ENCODE measurements at regions not wholly inside any gene's neighbourhood (a gene's known extent, or its start where the extent isn't known, plus 50 kb on each side); places are given as distances from the start of the nearest gene placed in this dataset.

DNA sequence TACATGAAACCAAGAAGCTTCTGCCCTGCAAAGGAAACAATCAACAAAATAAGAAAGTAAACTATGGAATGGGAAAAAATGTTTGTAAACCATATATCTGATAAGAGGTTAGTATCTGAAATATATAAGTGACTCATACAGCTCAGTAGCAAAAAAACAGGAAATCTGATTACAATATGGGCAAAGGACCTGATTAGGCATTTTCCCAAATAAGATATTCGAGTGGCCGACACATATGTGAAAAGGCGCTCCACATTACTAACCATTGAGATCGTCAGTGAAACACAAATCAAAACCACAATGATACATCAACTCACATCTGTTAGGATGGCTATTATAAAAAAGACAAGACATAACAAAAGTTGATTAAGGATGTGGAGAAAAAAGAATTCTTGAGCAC lies 2818.6 kb upstream of the PCDH20 start:
- Mint-ChIP-seq H3K4me1 (no peaks in the 10 kb centered on the region), H3K4me3 (no peak overlapping the region), H3K27me3 (ENCODE audit: insufficient read depth, low read depth, poor library complexity) (no peaks in the 10 kb centered on the region), H3K36me3 (ENCODE audit: low read depth) (no peaks in the 10 kb centered on the region), H3K9me3 (peaks cover 4% of the 10 kb centered on the region; the same call in 1 of the 3 replicates), H3K27ac (no peak overlapping the region)
- H3K9me2 ChIP-seq (ENCODE audit: insufficient read depth), result no peaks in the 10 kb centered on the region
- no peak overlapping the region for H3K4me3 ChIP-seq
- TF ChIP-seq, protein P1, sequence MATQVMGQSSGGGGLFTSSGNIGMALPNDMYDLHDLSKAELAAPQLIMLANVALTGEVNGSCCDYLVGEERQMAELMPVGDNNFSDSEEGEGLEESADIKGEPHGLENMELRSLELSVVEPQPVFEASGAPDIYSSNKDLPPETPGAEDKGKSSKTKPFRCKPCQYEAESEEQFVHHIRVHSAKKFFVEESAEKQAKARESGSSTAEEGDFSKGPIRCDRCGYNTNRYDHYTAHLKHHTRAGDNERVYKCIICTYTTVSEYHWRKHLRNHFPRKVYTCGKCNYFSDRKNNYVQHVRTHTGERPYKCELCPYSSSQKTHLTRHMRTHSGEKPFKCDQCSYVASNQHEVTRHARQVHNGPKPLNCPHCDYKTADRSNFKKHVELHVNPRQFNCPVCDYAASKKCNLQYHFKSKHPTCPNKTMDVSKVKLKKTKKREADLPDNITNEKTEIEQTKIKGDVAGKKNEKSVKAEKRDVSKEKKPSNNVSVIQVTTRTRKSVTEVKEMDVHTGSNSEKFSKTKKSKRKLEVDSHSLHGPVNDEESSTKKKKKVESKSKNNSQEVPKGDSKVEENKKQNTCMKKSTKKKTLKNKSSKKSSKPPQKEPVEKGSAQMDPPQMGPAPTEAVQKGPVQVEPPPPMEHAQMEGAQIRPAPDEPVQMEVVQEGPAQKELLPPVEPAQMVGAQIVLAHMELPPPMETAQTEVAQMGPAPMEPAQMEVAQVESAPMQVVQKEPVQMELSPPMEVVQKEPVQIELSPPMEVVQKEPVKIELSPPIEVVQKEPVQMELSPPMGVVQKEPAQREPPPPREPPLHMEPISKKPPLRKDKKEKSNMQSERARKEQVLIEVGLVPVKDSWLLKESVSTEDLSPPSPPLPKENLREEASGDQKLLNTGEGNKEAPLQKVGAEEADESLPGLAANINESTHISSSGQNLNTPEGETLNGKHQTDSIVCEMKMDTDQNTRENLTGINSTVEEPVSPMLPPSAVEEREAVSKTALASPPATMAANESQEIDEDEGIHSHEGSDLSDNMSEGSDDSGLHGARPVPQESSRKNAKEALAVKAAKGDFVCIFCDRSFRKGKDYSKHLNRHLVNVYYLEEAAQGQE (IDR thresholded peaks at IDR 0.05; ENCODE audit: unreplicated experiment), result no peak
- TF ChIP-seq CREB1 (CRISPR knock-in tag; IDR thresholded peaks at IDR 0.05; ENCODE audit: low read depth), result no peak
- no peak for TF ChIP-seq NANOG (IDR thresholded peaks at IDR 0.05; ENCODE audit: borderline replicate concordance)
- TF ChIP-seq, protein P2, sequence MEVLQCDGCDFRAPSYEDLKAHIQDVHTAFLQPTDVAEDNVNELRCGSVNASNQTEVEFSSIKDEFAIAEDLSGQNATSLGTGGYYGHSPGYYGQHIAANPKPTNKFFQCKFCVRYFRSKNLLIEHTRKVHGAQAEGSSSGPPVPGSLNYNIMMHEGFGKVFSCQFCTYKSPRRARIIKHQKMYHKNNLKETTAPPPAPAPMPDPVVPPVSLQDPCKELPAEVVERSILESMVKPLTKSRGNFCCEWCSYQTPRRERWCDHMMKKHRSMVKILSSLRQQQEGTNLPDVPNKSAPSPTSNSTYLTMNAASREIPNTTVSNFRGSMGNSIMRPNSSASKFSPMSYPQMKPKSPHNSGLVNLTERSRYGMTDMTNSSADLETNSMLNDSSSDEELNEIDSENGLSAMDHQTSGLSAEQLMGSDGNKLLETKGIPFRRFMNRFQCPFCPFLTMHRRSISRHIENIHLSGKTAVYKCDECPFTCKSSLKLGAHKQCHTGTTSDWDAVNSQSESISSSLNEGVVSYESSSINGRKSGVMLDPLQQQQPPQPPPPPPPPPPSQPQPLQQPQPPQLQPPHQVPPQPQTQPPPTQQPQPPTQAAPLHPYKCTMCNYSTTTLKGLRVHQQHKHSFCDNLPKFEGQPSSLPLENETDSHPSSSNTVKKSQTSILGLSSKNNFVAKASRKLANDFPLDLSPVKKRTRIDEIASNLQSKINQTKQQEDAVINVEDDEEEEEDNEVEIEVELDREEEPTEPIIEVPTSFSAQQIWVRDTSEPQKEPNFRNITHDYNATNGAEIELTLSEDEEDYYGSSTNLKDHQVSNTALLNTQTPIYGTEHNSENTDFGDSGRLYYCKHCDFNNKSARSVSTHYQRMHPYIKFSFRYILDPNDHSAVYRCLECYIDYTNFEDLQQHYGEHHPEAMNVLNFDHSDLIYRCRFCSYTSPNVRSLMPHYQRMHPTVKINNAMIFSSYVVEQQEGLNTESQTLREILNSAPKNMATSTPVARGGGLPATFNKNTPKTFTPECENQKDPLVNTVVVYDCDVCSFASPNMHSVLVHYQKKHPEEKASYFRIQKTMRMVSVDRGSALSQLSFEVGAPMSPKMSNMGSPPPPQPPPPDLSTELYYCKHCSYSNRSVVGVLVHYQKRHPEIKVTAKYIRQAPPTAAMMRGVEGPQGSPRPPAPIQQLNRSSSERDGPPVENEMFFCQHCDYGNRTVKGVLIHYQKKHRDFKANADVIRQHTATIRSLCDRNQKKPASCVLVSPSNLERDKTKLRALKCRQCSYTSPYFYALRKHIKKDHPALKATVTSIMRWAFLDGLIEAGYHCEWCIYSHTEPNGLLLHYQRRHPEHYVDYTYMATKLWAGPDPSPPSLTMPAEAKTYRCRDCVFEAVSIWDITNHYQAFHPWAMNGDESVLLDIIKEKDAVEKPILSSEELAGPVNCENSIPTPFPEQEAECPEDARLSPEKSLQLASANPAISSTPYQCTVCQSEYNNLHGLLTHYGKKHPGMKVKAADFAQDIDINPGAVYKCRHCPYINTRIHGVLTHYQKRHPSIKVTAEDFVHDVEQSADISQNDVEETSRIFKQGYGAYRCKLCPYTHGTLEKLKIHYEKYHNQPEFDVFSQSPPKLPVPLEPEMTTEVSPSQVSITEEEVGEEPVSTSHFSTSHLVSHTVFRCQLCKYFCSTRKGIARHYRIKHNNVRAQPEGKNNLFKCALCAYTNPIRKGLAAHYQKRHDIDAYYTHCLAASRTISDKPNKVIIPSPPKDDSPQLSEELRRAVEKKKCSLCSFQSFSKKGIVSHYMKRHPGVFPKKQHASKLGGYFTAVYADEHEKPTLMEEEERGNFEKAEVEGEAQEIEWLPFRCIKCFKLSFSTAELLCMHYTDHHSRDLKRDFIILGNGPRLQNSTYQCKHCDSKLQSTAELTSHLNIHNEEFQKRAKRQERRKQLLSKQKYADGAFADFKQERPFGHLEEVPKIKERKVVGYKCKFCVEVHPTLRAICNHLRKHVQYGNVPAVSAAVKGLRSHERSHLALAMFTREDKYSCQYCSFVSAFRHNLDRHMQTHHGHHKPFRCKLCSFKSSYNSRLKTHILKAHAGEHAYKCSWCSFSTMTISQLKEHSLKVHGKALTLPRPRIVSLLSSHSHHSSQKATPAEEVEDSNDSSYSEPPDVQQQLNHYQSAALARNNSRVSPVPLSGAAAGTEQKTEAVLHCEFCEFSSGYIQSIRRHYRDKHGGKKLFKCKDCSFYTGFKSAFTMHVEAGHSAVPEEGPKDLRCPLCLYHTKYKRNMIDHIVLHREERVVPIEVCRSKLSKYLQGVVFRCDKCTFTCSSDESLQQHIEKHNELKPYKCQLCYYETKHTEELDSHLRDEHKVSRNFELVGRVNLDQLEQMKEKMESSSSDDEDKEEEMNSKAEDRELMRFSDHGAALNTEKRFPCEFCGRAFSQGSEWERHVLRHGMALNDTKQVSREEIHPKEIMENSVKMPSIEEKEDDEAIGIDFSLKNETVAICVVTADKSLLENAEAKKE (CRISPR knock-in tag; IDR thresholded peaks at IDR 0.05), result no peak
- TF ChIP-seq, protein P3, sequence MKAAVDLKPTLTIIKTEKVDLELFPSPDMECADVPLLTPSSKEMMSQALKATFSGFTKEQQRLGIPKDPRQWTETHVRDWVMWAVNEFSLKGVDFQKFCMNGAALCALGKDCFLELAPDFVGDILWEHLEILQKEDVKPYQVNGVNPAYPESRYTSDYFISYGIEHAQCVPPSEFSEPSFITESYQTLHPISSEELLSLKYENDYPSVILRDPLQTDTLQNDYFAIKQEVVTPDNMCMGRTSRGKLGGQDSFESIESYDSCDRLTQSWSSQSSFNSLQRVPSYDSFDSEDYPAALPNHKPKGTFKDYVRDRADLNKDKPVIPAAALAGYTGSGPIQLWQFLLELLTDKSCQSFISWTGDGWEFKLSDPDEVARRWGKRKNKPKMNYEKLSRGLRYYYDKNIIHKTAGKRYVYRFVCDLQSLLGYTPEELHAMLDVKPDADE (IDR thresholded peaks at IDR 0.05), result no peak
- no peak for TF ChIP-seq ZNF114 (CRISPR knock-in tag; IDR thresholded peaks at IDR 0.05)
- no peak for TF ChIP-seq POLR2AphosphoS5 (IDR thresholded peaks at IDR 0.05; ENCODE audit: low read depth)
- TF ChIP-seq, protein P4, sequence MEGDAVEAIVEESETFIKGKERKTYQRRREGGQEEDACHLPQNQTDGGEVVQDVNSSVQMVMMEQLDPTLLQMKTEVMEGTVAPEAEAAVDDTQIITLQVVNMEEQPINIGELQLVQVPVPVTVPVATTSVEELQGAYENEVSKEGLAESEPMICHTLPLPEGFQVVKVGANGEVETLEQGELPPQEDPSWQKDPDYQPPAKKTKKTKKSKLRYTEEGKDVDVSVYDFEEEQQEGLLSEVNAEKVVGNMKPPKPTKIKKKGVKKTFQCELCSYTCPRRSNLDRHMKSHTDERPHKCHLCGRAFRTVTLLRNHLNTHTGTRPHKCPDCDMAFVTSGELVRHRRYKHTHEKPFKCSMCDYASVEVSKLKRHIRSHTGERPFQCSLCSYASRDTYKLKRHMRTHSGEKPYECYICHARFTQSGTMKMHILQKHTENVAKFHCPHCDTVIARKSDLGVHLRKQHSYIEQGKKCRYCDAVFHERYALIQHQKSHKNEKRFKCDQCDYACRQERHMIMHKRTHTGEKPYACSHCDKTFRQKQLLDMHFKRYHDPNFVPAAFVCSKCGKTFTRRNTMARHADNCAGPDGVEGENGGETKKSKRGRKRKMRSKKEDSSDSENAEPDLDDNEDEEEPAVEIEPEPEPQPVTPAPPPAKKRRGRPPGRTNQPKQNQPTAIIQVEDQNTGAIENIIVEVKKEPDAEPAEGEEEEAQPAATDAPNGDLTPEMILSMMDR (conservative IDR thresholded peaks at IDR 0.05; ENCODE audit: low read depth in 2 of 2), result no peak
- no peak for TF ChIP-seq EZH2 (IDR thresholded peaks at IDR 0.05; ENCODE audit: low read depth, unreplicated experiment)
- TF ChIP-seq JUNB (IDR thresholded peaks at IDR 0.05; ENCODE audit: unreplicated experiment), result no peak
- no peak for TF ChIP-seq STAT1 (IDR thresholded peaks at IDR 0.05; ENCODE audit: unreplicated experiment)
- TF ChIP-seq ZNF331 (CRISPR knock-in tag; IDR thresholded peaks at IDR 0.05; ENCODE audit: low read depth), result no peak
- TF ChIP-seq EZH2phosphoT487 (IDR thresholded peaks at IDR 0.05; ENCODE audit: unreplicated experiment), result no peak
- no peaks in the 10 kb centered on the region for H3K4me1 ChIP-seq (ENCODE audit: insufficient read depth)
- no peaks in the 10 kb centered on the region for H3K27me3 ChIP-seq (ENCODE audit: insufficient read depth)
- no peak overlapping the region for H3K4me2 ChIP-seq
- H4K20me1 ChIP-seq (replicated peaks; ENCODE audit: insufficient read depth), result no peaks in the 10 kb centered on the region
- no peak for DNase-seq (ENCODE audit: low spot score)
- H2AFZ ChIP-seq, result no peak overlapping the region
- no peak overlapping the region for H3K27ac ChIP-seq (ENCODE audit: low read depth)
- ATAC-seq, result no peak
- no peaks in the 10 kb centered on the region for H3K79me2 ChIP-seq (replicated peaks; ENCODE audit: insufficient read depth)
- H3K36me3 ChIP-seq (ENCODE audit: insufficient read depth), result no peaks in the 10 kb centered on the region
- H3F3A ChIP-seq (replicated peaks; ENCODE audit: low read depth), result no peaks in the 10 kb centered on the region

Measured in GM23338 (cell line).